ENCODE measurements at regions not wholly inside any gene's neighbourhood (a gene's known extent, or its start where the extent isn't known, plus 50 kb on each side); places are given as distances from the start of the nearest gene placed in this dataset.
"Not testable (repeated sequence)": the region's sequence is repeated elsewhere in the genome, so short reads cannot be mapped to it uniquely, and the experiment has no call there.

- no peak for DNase-seq
Measured at GRCh38 chr19:28457620-28458019, 755.3 kb downstream of the UQCRFS1 start.

GRCh38 chr19:28456708-28457320 is 756.1 kb downstream of the UQCRFS1 start:
- no peak for DNase-seq

- no peak for DNase-seq
Measured at GRCh38 chr19:28456252-28456651, 756.7 kb downstream of the UQCRFS1 start.

- DNase-seq, result no peak
Measured at GRCh38 chr19:28454083-28454482, 758.9 kb downstream of the UQCRFS1 start.

DNA sequence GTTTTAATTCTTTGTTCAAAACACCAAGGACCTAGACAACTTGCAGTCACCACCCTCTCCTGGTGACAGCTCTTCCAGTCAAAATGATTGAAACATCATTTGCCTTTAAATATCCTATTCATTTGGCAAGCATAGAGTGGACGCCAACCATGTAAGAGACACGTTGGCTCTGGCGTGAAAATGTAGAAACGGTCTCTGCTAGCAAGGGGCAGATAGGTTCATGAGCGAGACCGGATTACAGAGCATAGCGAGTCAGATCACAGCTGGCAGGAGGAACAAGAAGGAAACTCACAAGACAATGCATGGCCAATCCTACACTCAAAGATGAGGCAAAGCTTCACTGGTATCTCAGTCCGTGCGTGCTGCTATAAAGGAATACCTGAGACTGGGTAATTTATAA is 759.5 kb downstream of the UQCRFS1 start:
- no peak for DNase-seq

- no peak for DNase-seq
Measured at GRCh38 chr19:28449803-28450202, 763.1 kb downstream of the UQCRFS1 start.

- DNase-seq, result no peak
Measured at GRCh38 chr19:28446511-28446910, 766.4 kb downstream of the UQCRFS1 start.

- DNase-seq, result no peak
Measured at GRCh38 chr19:28445826-28446225, 767.1 kb downstream of the UQCRFS1 start.

DNA sequence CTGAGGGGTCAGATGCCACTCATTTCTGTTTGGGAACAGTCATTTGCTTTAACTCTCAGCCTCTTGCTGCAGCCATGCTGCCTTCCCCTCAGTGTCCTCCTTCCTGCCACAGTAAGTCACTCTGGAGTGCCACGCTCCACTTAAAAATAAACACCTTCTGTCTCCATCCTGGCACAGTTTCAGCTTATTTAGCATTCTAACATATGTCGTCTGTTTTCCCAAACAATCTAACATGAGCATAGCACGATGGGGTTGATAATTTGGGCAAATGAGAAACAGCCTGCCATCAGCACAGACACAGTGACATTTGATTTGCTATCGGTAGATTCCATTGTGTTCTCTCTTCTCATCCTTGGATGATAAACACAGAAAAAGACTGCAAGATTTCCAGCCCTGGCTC is 768.6 kb downstream of the UQCRFS1 start:
- DNase-seq, result no peak

DNA sequence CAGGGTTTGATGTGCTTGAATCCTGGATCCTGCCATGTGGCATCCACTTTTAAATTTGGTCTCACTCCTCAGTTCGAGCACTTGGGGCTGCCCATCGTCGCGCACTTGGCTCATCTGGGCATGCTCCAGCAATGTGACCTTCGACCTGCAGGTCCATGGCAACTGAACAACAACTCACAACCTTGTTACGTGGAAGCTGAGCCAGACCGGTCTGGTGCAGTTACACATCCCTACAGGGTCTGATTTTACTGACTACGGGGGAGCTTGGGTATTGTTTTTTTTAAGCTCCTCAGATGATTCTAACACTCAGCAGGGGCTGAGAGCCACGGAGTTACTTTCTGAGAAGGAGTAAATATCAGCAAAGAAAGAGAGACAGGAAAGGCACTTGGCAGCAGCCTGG is 769.6 kb downstream of the UQCRFS1 start:
- DNase-seq, result no peak

DNA sequence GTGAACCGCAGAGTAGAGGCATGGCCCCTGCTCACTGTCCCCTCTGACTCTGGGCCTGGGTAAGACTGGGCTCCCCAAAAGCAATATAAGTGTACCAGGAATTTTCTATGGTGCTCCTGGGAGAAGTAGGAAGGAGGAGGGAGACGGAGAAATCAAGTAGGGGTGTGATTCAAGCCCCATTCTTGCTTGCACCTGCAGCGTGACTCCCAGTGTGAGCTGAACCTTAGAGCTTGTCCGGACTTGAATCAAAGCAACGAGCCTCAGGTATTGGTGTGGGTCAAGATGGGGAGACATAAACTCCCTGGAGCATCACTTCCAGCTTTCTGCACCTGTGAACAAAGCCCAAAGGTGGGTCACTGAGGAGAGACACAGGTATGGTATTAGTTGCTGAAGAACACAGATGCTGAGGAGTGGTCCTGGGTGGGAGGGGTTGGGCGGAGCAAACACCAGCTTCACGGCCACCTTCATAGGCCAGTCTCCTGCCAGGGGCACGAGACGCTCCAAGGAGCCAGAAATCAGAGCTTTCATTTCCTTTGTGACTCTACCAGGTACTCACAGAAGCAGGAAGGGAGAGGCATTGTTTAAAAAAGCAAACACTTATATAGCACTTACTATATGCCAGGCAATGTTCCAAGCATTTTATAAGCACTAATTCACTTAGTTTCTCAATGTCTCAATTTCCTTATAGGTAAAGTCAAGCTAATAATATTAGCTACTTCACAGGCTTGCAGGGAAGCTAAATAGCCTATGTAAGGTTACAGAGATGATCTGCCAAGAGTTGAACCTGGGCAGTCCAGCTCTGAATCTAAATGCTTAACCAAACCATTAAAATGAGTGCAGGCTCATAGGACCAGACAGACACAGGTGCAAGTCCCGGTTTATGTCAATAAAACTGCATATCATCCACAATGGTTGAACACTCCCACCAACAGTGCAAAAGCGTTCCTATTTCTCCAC is 775.3 kb downstream of the UQCRFS1 start:
- DNase-seq, result no peak

DNA sequence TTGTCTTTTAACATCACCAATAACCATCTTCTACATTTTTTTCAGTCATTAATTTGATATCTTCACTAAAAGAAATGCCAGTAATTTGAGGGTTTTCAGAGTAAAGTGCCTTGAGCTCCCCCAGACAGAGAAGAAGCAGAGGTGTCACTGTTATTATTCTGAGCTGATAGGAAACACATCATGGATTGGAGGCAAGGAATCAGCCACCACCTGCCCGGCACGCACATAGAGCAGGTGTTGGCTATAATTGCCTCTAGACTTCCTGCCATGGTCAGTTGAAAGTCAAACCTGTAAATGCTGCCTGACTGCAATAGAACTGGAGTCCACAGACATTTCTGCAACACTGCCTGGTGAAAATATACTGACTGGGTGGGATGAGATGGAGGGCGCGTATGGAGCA is 776.6 kb downstream of the UQCRFS1 start:
- no peak for DNase-seq

DNA sequence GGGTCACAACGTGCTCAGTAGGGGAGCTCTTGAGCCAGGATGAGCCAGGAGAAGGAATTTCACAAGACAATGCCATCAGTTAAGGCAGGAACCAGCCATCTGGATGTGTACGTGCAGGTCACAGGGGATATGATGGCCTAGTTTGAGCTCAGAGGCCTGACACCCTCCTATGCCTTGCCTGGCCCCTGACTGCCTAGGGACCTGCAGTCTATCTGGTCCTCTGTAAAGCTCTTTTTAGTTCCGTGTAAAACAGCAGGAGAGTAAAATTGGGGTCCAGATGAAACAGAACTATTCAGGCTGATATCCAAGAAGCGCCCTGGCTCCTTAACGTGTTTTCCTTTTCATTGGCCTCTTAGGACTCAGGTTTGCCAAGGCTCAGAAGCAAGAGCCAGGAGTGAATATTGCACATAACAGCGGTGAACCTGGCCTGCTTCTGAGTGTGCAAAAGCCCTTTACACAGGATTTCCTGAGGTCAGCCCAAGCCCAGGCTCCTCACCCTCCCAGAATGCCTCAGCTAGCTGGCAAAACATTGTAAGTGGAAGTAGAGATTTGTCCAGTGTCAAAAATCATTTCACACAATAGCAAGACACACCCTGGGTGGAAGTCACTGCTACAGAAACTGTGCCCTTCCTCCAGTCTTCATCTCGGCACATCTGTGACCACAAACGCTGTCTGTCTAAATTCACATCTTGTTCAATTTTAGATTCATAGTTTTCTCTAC is 777.2 kb downstream of the UQCRFS1 start:
- DNase-seq, result no peak

DNA sequence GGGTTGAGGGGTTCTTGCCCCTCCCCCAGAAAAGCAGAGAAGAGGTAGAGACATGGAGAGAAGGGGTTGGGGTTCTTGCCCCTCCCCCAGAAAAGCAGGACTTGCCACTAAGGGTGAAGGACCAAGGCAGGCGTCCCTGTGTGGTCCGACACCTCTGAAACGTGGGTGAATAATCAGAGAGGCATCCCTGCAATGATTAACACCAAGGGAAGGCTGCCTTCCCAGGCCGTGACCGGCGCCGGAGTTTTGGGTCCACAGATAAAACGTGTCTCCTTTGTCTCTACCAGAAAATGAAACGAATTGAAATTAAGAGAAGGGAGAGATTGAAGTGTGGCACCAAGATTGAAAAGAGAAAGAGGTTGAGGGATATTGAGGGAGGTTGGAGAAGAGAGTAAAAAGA is 778.2 kb downstream of the UQCRFS1 start:
- not testable (repeated sequence) for DNase-seq

DNA sequence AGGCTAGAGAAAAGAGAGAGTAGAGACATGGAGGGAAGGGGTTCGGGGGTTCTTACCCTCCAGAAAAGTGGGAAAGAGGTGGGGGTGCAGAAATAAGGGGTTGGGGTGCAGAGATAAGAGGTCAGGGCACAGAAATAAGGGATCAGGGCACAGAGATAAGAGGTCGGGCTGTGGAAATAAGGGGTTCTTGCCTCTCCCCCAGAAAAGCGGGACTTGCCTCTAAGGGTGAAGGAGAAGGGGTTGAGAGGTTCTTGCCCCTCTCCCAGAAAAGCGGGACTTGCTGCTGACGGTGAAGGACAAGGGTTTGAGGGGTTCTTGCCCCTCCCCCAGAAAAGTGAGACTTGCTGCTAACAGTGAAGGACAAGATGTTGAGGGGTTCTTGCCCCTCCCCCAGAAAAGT is 778.6 kb downstream of the UQCRFS1 start:
- DNase-seq, result not testable (repeated sequence)

GRCh38 chr19:28433166-28433565 is 779.8 kb downstream of the UQCRFS1 start:
- not testable (repeated sequence) for DNase-seq

- DNase-seq, result no peak
Measured at GRCh38 chr19:28430214-28430613, 782.7 kb downstream of the UQCRFS1 start.

GRCh38 chr19:28429356-28429755 is 783.6 kb downstream of the UQCRFS1 start:
- DNase-seq, result no peak

DNA sequence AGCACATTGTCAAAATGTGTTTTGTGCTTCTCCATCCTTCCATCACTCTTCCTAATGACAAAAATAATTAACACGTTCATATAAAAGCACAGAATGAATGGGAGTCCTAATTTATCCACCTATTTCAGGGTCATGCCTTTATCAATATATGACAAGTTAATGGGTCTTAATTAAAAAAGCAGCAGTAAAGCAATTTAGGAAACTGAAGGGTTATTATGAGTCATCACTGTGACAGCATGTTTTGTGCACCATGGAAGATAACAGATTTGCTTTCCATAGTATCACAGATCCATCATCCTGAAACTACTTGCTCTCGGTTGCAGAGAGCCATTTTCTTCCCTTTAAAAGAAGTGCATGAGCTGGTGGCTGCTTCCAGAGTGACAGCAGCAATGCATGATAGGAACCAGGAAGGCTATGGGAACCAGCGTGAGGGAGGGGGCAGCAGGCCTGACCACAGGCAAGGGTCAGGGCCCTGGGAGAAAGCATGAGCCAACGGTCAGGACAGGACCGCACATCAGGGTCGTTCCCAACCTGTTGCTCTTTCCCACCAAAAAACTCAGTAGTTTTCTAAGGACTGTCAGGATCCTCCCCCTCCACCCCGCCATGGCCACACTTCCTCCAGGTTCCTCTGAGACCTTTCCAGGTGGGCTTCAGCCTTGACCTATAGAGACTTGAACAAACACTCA is 784.1 kb downstream of the UQCRFS1 start:
- DNase-seq, result no peak

- no peak for DNase-seq
Measured at GRCh38 chr19:28427376-28428083, 785.4 kb downstream of the UQCRFS1 start.

DNA sequence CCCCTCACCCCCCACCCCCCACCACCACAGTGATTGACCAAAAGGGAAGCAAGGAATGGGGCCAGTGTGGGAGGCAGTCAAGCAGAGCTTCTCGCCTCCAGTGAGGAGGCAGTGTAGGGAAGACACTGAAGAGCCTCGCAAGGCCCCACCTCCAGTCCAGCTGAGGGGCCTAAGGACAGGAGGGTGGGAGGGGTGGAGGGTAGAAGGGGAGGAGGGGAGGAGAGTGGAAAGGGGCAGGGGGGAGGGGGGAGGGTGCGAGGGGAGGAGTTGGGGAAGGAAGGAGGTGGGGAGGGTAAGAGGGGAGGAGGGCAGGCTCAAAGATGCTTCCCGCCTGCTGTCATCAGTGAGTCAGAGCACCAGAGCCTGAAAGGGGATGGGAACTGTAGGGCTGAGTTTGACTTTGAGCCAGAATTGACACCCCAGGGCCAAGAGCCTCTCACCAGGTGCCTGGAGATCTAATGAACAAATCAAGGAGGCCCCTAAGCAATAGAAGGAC is 786.2 kb downstream of the UQCRFS1 start:
- DNase-seq, result no peak

- no peak for DNase-seq
Measured at GRCh38 chr19:28426110-28426729, 786.7 kb downstream of the UQCRFS1 start.

Data from activated CD8-positive, alpha-beta memory T cell treated with anti-CD3 and anti-CD28 coated beads, Interleukin-2, amount 50 U/mL, for 48 hours (primary cell).